ENCODE measurements at regions not wholly inside any gene's neighbourhood (a gene's known extent, or its start where the extent isn't known, plus 50 kb on each side); places are given as distances from the start of the nearest gene placed in this dataset.

DNA sequence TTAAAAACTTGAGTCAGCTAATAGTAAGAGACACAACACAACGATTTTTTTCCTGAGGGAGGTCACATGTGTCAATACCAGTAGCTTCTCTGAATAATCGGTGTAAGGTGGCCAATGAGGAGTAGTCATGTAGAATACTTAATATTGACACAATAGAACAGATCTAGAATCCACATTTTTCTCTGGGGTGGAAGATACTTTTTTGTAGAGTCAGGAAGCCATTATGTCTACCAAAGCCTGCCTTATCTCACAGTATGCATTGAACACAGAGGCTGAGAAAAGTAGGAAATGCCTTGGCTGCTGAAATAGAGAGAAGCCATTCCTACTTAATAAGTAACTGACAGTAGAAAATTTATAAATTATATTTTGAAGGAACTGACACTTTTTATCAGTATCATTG is 725.0 kb downstream of the METTL15 start:
- TF ChIP-seq, protein P1, sequence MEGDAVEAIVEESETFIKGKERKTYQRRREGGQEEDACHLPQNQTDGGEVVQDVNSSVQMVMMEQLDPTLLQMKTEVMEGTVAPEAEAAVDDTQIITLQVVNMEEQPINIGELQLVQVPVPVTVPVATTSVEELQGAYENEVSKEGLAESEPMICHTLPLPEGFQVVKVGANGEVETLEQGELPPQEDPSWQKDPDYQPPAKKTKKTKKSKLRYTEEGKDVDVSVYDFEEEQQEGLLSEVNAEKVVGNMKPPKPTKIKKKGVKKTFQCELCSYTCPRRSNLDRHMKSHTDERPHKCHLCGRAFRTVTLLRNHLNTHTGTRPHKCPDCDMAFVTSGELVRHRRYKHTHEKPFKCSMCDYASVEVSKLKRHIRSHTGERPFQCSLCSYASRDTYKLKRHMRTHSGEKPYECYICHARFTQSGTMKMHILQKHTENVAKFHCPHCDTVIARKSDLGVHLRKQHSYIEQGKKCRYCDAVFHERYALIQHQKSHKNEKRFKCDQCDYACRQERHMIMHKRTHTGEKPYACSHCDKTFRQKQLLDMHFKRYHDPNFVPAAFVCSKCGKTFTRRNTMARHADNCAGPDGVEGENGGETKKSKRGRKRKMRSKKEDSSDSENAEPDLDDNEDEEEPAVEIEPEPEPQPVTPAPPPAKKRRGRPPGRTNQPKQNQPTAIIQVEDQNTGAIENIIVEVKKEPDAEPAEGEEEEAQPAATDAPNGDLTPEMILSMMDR (IDR thresholded peaks at IDR 0.05; ENCODE audit: insufficient read depth, low read length, poor library complexity, severe bottlenecking), result no peak
- TF ChIP-seq EZH2phosphoT487 (conservative IDR thresholded peaks at IDR 0.05; ENCODE audit: low read length), result no peak

All from SU-DHL-6 (cell line).